Posterior vena cava (tissue), 2 donors: ENCODE measurements at regions not wholly inside any gene's neighbourhood (a gene's known extent, or its start where the extent isn't known, plus 50 kb on each side); places are given as distances from the start of the nearest gene placed in this dataset.
"Not testable (repeated sequence)": the region's sequence is repeated elsewhere in the genome, so short reads cannot be mapped to it uniquely, and the experiment has no call there.

ENCODE experiments used
- DNase-seq: peaks from one replicate; pipeline ENCODE4 v3.0.0-alpha.2; 2020; ENCODE audit warnings: low spot score
- intact Hi-C, 2 donors: fragments of 100-400 bp; cut with DNase I; formaldehyde crosslinking; loops; one replicate each; pipeline versions ENCODE4 v1.14.1 to v1.14.2; 2022 to 2023
- donor health status: DM: yes; HTN: yes; CAD: no.
- donor health status: DM: yes; HTN: yes; CAD: no.

GRCh38 chr2:111670776-111671175 is 213.2 kb downstream of the ANAPC1 start:
- DNase-seq = no peak
- intact Hi-C loops = no loop called here

DNA sequence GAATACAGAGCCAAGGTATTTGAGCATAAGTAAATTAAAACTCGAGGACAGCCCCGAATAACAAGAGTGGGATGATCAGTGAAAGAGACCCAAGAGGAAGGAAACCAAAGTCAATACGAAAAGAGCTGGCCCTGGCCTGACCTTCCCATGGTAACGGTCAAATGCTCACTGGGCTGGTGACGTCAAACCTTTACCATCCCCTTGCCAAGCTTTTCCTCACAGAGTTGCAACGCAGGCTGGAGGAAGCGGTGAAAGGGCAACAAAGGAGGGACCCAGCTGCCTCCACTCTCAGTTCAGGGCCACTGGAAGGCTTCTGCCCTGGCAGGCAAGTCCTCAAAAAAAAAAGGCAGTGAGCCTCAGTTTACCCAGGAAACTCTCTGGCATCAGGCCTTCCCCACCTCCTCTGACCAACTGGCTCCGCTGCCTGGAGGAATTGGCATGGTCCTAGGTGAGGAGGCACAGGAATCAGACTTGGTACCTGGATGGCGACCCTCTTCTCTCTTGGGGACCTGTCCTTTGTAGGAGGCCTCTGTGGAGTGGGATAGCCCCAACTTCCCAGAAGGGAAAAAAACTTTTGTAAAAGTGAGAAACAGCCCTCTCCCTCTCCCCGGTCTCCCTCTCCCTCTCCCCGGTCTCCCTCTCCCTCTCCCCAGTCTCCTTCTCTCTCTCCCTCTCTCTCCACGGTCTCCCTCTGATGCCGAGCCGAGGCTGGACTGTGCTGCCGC is 212.4 kb downstream of the ANAPC1 start:
- intact Hi-C loops = no loop called here
- DNase-seq = peak; percentile 91

GRCh38 chr2:111672641-111673040 is 211.4 kb downstream of the ANAPC1 start:
- intact Hi-C loops, DNase-seq: not testable (repeated sequence)

- no peak for DNase-seq
- intact Hi-C loops = no loop called here
Observed at GRCh38 chr2:111673526-111673925, 210.5 kb downstream of the ANAPC1 start.

- intact Hi-C loops = no loop called here
- DNase-seq = no peak
Observed at GRCh38 chr2:111675419-111676194, 208.4 kb downstream of the ANAPC1 start.

DNA sequence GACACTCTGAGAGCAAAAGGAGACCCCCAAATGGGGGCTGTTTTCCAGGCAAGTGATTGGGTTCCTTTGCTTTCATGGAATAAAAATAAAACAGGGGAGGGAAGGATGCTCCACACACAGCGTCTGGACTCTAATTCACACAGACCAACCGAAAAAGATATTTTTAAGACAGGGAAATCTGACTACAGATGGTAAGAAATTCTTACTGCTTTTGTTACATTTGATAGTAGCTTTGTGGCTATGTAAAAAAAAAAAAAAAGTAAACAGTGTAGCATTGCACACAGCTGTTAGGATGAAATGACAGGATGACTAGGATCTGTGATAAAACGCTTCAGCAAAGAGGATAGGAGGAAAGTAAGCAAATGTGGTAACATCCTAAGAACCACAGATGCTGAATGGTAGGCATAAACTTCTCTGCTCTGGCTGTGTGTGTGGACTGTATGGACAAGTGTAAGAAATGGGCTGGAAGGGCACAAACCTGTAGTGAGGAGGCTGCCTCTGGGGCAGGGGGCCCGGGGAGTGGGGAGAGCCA is 207.6 kb downstream of the ANAPC1 start:
- intact Hi-C loops = no loop called here
- DNase-seq = no peak

GRCh38 chr2:111678161-111678560 is 205.8 kb downstream of the ANAPC1 start:
- no peak for DNase-seq
- intact Hi-C loops = no loop called here

GRCh38 chr2:111678651-111679050 is 205.3 kb downstream of the ANAPC1 start:
- no peak for DNase-seq
- intact Hi-C loops = no loop called here

DNA sequence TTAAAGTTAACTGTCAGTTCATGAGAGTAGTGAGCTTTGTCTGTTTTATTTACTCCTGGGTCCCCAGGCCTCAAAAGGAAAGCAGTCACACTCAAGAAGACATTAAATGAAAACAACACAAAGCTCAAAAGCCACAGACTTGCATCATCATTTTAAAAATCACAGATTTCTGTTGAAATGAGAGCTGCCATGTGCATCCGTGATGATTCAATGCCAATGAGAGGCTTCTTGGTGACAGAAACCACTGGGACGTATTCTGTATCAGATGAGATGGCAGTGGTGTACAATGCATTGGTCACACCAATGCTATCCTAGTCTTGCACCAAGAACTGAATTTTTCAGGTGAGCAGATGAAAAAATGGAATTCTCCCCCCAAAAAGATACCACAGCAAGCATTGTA is 204.8 kb downstream of the ANAPC1 start:
- intact Hi-C loops = no loop called here
- DNase-seq = no peak

DNA sequence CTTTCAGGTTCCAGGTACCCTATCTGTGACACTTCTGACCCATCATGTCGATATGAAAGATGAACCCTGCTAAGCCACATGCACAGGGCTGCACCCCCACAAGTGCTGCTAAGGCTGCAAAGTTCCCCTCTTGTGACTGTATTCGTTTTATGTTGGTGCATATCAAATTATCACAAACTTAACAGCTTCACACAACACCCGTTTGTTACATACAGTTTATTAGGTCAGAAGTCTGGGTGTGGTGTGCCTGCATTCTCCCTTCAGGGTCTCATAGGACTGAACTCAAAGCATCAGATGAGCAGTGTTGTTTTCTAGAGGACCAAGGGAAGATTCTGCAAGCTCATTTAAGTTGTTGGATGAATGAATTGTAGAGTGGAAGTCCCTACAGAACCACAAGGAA is 199.4 kb downstream of the ANAPC1 start:
- DNase-seq = no peak
- intact Hi-C loops = no loop called here

DNA sequence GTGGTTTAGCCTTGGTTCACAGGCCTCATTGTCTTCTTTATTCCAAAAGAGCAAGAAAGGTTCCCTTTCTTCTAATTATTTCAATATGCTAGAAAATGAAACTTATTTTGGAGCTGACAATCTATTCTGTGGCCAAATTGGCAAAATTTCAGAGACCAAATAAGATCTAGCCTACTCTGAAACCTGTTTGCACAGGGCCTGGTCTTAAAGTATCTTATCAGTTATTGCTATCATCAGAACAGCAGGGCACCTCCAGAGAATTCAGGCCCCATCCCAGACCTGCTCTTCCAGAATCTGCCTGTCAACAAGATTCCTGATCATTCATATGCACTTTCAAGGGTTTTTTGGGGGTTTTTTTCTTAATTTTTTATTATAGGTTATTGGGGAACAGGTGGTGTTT is 198.7 kb downstream of the ANAPC1 start:
- intact Hi-C loops = no loop called here
- no peak for DNase-seq

DNA sequence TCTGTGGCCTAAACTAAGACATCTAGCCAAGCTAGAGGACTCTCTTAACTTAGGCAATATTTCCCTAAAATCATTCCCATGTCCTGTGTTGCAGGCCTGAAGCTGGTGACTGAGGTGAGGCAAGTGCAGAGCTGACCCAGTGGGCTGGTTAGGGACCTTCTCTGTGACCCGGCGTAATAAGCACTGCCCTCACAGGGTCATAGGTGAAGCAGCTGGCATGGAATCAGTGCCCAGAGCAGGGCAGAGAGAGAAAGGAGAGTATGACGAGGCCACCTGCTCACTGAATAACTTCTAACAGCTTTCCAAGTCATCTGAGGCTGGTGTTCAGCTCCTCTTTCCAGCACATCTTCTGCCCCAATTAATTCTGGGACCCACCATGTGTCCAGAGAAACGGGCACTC is 197.0 kb downstream of the ANAPC1 start:
- DNase-seq = no peak
- intact Hi-C loops = no loop called here

GRCh38 chr2:111687911-111688310 is 196.1 kb downstream of the ANAPC1 start:
- intact Hi-C loops = no loop called here
- DNase-seq = peak; percentile 51

DNA sequence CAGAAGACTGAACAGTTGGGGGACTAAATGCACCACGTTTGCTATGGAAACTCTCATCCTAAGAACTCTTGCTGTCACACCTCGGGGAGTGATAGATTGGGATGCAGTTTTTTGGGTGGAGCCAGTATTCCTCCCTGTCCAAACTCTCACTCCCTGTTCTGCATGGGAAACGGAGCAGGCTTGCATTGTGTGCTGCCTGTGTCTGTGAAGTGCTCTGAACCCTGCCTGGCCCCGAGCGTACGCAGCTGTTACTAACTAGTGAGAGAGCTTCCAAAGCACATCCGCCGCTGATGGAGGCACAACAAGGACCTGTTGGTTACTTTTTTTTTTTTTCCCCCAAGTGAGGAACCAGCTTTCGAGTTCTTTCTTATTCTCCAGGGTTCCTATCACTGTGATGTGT is 195.5 kb downstream of the ANAPC1 start:
- intact Hi-C loops = no loop called here
- DNase-seq = peak; percentile 37

DNA sequence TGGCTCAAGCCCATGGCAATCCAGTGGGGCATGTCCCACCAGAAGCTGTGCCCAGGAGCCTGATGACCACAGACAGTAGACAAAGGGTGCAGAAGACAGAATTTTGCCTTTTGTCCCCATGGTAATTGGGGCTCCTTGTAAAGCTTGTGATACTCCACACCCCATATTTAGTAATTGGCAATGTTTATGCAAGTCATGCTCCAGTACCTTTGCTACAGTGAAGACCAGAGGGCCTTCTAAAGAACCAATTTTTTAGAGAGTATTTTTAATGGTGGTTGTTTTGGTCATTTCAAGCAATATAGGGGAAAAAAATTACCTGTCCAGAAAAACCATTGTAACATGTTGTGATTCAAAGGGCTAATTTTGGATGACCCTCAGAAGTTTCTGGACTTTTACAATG is 194.8 kb downstream of the ANAPC1 start:
- intact Hi-C loops = no loop called here
- DNase-seq = no peak

DNA sequence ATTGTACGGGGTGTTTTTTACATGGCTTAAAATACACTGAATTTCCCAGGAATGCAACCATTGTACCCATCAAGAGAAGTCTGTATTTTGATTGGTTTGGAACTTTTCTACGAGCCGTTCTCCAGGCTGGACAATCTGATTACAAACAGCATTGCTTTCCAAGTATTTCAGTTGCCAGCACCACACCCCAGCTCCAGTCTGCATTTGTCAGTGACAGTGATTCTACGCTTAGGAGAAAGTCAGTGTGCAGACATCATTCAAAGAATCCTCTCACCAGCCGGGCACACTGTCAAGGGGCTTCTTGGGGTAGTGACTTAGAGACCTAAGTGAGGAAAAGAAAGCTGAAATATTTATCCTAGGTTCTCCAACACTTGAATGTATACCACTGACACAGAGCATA is 194.1 kb downstream of the ANAPC1 start:
- DNase-seq = peak; percentile 50
- intact Hi-C loops = no loop called here

- intact Hi-C loops = no loop called here
- DNase-seq = peak; percentile 9
Observed at GRCh38 chr2:111691164-111691875, 192.7 kb downstream of the ANAPC1 start.

DNA sequence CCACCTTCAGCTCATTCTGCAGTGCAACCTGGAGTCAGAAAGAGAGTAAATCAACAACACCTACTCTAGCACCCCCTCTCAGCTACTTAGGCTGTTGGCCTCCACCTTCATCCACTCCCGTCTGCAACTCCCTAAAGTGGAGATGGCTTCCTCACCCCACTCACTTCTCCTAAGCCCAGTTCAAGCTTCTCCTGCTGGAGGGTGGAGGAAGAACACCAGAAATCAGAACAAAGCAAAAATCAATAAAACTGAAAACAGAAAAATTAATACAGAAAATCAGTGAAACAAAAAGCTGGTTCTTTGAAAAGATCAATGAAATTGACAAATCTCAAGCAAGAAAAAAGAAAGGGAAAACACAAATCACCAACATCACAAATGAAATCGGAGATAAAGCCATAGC is 191.7 kb downstream of the ANAPC1 start:
- DNase-seq = no peak
- intact Hi-C loops = no loop called here

DNA sequence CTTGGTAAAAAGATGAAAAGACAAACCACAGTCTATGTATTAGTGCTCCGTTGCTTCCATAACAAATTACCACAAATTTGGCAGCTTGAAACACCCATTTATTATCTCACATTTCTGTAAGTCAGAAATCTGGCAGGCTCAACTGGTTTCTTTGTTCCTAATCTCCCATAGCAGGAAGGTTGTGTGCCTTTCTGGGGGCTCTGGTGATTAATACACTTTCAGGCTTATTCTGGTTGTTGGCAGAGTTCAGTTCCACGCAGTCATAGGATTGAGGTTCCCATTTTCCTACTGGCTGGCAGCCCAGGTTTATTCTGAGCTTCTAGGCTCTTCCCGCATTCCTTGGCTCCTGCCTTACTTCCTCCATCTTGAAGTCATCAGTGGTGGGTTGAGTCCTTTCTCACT is 189.3 kb downstream of the ANAPC1 start:
- DNase-seq = peak; percentile 80
- intact Hi-C loops = no loop called here

DNA sequence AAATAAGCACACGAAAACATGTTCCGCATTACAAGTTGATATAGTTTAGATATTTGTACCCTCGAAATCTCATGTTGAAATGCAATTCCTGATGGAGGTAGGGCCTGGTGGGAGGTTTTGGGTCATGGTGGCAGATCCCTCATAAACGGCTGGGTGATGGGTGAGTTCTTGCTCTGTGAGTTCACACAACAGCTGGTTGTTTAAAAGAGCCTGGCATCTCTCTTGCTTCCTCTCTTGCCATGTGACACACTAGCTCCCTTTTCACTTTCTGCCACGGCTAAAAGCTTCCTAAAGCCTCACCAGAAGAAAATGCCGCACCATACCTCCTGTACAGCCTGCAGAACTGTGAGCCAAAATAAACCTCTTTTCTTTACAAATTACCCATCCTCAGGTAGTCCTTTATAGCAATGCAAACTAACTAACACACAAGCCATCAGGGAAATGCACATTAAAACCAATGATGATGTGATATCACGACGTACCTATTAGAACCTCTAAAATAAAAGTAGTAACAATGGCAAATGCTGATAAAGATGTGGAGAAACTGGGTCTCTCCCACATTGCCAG is 188.5 kb downstream of the ANAPC1 start:
- peak; percentile 1 for DNase-seq
- intact Hi-C loops = no loop called here
